Activated CD4-positive, CD25-positive, alpha-beta regulatory T cell (primary cell): ENCODE measurements at regions not wholly inside any gene's neighbourhood (a gene's known extent, or its start where the extent isn't known, plus 50 kb on each side); places are given as distances from the start of the nearest gene placed in this dataset.

Experiments
- DNase-seq, 4 experiments: peaks; one replicate each; lab custom pipeline; 2025; lab: John Stamatoyannopoulos, UW

DNA sequence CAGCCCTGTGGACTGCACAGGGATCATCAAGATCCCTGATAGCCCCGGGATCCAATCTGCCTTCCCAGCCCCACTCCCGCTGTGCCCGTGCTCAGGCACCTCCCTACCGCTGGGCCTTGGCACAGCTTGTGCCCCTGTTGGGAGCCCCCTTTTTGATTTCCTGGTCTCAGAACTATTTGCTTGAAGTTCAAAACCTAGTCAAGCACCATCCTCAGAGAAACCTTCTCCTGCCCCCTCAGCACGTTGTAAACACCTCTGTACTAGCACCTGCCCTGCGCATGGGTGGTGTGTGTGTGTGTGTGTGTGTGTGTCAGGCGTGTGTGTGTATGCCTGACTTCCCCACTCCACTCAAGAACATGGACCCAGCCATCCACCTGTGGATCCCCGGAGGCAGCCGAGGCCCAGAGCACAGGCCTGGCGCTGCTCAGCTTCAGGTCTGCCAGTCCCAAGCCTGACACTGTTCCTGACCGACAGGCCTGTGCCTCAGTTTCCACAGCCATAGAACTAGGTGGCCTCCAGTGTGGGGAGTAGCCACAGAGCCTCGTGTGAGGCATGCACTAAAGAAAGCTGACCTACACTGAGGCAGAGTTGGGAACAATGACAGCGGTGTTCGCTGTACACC is 65.5 kb downstream of the ADRA2C start:
- DNase-seq = no peak

DNA sequence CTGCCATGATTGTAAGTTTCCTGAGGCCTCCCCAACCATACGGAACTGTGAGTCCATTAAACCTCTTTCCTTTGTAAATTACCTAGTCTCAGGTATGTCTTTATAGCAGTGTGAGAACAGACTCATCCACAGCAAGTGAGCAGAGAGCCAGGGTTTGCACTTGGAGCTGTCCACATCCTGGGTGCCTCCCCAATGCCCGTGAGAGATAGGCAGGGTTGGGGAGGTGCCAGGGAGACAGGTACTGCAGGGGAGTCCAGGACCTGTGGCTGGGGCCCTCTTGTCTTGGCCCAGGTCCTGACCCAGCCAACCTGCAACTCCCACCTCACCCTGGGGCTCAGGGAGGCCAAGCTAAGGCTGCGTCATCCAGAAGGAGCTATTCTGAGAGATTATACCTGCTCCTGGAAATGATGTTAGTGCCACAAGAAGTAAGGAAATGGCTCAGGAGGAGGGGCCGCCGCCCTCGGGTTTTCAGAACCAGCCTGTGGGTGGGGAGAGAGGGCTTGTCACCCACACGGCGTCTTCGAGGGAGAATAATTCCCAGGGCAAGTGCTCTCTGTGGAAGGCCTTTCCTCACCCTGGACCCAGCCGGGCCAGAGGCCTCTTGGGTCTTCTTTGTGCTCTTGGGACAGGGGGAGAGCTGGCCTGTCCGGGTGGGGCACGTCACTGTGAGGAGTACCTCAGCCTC is 66.5 kb downstream of the ADRA2C start:
- no peak for DNase-seq

DNA sequence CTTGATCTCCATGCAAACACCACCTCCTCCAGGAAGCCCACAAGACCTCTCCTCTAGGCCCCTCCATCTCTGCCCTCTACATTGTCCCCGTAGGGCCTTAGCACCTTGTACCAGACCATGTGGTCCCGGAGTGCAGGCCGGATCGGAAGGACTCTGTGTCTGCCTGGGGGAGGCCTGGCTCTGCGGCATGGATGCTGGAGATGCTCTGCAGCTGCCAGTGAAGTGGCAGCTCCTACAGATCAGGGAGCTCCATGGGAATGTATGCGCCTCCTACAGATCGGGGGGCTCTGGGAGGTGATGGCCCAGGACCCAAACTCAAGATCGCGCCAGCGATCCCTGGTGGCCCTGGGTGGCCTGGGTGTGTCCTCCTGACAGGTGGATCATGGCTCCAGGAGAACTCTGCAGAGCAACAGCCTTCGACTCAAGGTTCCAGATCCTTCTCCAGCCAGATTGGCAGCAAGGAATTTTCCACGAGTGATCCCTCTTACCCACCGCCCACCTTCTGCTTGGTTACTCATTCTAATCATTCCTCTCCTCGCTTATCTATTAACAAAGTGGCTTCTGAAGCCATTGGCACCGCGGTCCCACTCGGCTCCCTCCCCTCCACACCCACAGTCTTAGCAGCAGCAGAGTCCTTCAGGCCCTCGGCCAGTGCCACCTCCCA is 67.3 kb downstream of the ADRA2C start:
- DNase-seq = no peak

DNA sequence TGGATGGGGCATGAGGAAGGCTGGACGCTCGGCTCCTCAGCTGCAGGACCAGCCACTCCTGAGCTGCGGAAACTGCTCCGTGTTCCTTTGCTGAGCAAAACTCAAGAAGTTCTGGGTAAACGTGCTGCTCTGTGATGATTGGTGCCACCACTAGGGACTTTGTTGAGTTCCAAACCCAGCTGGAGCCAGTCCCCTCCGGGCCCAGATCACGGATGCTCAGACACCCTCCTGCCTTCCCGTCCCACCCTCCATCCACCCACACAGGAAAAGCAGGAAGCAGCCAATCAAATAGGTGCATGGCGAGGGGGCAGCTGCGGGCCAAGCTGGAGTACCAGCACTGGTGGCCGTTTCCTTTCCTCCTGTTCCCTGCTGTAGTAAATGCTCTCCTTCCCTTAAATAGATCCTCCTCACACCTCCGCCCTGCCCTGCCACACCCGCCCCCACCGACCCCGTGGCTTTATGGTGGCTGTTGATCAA is 68.0 kb downstream of the ADRA2C start:
- no peak for DNase-seq

DNA sequence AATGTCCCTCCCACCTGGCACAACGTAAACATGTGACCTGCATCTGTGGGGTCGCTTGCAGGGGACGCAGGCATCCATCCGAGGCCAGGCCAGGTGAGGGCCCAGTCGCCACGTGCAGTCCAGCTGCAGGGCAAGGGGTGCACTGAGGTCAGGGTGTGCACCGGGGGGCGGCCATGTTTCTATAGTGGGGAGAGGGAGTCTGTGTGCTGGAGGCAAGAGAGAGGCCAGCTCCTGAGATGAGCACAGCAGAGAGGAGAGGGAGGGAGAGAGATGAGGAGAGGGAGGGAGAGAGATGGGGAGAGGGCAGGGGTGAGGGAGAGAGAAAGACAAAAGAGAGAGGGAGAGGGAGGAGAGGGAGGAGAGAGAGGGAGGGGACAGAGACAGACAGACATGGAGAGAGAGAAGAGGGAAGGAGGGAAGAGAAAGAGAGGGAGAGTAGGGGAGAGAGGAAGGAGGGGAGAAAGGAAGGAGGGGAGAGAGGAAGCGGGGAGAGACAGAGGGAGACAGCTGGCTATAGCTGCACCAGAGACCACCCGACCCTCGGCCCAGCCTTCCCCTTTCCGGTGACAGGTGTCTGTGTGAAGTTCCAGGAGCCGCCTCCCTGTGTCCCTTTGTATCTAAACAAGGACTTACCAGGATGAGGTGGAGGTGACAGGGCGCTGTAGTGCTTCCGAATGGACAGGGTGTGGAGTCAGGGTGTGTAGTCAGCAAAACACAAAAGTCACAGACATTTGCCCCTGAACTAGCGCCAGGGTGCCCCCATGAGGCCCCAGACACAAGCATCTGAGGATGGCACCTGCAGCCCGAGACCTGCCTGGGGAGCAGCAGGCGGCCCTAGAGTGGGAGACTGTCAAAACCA is 68.7 kb downstream of the ADRA2C start:
- DNase-seq = no peak

DNA sequence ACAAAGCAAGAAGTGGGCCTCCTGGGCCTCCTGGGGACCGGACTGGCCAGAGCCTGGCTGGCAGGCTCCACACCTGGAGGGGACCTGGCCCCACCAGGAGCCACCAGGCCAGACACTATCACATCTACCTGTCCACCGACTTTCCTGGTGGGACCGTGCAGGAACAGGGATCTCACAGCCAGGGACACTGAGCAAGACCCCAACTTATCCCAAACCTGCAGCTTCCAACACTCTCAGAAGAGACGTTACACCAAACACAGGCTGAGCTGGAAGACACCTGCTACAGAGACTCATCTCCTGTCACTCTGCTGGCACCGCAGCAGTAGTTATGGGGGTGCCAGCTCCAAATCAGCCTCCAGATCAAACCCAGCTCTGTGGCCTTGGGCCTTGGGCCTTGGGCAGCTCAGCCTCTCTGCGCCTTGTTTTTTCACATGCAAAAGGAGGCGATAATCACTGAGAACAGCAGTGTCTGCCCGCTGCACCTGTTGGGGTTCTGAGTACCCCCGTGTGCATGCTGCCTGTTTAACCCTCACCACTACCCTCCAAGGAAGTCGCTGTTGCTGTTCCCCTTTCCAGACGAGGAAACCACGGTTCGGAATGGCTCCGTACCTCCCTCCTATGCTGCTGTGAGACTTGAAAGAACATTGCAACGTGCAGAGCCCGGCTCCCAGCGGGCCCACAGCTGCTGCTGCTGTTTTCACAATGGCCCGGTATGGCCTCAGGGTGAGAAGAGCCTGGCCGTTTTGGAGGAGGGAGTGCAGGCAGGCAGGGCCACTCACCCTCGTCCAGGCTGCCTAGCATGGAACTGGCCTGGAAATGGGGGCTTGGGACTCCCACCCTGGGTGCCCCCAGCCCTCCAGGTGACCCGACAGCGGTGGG is 69.6 kb downstream of the ADRA2C start:
- no peak for DNase-seq

DNA sequence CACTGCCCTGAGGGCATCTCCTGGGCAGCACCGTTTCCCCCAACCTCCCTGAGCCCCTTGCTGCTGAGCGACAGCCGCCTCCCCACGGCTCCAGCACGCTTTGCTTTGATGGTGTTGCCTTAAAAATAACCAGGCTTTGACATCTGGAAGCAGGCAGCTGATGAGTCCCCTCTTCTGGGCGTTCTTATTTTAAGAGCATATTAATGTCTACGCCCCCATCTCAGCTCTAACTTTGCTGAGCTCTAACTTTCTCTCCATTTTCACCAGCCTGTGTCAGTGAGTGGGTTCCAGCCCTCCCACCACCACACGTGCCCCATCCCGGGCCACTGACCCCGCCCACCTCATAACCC is 70.2 kb downstream of the ADRA2C start:
- DNase-seq = no peak

DNA sequence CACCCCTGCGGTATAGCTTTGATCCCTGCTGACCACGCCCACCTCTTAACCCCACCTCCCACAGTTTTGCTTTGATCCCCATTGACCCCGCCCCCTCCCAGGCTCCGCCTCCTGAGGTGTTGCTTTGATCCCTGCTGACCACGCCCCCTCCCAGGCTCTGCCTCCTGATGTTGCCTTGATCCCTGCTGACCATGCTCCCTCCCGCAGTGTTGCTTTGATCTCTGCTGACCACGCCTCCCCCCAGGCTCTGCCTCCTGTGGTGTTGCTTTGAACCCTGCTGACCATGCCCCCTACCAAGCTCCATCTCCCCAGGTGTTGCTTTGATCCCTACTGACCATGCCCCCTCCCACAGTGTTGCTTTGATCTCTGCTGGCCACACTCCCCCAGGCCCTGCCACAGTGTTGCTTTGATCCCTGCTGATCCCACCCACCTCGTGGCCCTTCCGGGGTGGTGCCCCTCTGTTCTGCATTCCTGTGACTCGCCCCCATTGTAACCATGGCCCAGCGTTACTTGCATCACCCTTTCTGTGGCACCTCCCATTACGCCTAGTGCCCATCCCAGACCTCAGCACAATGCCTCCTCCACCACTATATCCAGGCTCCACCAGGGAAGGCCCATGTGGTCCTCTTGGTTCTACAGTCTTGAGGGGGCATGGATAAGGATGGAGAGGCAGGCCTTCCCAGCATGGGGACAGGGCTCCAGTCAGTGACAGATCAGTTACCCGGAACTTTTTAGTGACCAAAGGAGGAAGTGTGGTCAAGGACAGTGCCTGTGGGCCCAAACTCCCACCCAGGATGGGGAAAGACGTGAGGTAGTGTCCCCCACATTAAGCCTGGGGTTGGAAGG is 70.8 kb downstream of the ADRA2C start:
- DNase-seq = no peak

DNA sequence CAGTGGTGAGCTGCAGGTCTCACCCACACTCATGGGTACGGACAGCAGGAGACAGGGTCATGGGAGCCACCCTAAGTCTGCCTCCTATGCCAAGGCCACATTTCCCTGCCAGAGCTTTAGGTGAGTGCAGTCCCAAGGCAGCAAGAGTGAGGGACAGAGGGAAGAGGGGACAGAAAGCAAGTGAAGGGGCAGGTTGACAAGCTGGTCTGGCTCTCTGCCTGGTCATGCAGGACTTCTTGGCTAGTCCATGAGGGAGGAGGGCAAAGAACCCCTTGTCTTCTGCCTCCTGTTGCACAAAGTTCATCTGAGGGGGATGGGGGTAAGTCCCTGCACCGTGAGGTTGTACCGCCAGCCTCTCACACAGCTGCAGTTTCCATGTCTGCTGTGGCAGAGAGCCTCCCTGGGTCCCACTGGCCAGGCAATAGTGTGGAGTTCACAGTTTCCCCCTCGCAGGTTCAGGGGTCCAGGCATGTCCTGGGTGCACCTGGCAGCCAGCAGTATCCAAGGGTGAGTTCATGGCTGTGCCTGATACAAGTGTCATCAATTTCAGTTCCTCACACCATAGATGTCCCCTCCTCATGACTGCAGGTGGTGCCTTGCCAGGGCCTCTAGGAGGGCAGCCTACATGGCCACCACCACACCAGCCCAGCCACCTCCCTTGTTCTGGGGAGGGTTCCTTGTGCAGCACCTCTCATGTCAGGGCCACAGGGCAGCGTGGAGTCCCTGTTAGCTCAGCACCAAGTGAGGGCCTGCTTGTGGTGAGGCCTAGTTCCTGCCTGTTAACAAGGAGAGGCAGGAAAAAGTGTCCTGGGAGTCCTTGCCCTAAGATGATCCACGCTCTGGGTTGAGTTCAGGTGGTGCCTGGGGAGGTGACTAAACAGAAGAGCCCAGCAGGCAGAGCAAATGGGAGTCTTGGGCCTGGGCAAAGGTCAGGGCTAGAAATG is 72.5 kb downstream of the ADRA2C start:
- no peak for DNase-seq

DNA sequence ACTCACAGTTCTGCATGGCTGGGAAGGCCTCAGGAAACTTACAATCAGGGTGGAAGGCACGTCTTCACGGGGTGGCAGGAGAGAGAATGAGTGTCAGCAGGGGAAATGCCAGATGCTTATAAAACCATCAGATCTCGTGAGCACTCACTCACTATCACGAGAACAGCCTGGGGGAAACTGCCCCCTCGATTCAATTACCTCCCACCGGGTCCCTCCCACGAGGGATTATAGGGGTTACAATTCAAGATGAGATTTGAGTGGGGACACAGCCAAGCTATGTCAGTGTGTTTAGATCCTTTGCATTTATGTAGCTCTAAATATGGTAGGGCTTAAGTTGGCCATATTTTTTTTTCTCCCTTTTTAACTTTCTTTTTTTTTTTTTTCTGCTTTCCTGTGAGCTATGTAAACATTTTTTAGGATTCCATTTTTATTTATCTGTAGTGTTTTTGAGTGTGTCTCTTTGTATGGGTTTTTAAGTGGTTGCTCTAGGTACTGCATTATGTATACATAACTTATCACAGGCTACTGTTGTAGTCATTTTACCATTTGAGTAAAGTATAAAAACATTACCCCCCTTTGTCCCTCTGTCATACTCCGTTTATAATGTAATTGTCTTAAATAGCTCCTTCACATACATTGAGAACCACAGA is 79.0 kb downstream of the ADRA2C start:
- no peak for DNase-seq

DNA sequence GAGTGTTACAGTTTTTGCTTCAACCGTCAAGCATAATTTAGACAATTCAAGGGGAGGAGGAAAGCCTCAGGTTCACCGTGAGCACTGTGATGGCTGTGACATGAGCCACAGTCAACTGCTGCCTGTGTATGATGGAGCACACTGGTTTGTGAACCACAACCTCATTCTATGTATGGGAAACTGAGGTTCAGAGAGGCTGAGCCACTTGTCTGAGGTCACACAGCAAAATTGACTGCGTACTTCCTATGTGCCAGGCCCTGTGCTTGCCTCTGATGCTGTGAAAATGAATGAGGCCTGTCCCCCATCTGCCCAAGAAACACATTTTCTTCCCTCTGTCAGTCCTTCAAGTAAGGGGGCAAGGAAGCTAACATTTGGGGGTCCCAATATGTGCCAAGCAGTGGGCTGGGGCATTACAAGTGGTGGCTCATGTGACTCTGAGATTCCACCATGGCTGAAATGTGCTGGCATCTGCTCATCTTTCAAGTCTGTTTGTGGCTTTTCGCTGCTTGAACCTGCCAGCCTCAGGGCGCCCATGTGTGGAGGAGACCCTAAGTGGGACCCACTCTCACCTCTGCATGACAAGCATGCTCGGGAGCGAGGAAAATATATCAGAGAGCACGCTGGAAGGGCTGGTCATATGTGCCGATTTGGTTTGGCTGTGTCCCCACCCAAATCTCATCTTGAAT is 79.7 kb downstream of the ADRA2C start:
- DNase-seq = no peak

DNA sequence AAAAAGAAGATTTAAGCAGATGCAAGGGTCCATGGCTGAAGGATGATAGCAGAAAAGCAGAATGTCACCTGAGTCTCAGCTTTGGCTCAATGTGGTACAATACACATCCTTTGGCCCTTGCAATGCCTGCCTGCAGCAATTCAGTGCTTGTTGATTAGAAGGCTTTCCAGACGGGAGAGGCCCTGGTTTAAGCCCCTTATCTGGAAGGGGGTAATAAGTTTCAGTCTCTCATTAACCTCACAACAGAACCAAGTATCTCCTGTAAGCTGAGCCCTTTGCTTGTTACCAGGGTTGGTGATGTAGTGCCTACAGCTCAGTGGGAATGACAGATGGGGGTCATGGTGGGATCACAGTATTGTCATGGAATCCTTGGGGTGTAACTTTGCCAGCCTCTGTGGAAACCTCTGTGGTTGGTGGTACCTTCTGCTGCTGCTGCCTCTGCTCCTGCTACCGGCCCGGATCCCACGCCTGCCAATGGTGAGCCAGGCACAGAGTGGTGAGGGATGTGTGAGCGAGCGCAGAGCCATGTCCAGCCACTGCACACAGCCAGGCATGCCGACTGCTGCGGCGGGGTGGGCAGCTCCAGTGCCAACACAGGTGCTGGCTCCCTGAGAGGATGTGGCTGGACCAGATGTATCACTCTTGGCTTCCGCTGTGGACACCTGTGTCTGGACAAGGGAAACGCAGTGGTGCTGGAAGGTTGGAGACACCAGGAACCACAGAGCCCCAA is 81.2 kb downstream of the ADRA2C start:
- no peak for DNase-seq

DNA sequence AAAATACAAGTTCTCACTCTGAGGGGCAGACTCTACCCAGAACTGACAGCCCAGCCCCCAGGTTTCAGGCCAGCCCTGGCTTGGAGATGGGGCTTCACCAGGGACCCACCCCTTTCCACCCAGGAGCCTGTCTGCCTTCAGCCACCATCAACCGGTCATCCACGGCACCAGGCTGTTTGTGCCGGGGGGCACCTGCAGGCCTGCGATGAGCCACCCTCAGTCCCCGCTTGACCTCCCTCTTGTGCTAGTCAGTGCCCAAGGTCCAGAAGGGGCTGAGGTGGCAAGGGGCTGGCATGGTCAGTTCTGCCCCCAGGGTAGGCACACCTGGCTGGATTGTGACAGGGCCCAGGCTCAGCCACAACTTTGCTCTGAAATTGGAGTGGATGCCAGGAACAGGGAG is 82.1 kb downstream of the ADRA2C start:
- no peak for DNase-seq

DNA sequence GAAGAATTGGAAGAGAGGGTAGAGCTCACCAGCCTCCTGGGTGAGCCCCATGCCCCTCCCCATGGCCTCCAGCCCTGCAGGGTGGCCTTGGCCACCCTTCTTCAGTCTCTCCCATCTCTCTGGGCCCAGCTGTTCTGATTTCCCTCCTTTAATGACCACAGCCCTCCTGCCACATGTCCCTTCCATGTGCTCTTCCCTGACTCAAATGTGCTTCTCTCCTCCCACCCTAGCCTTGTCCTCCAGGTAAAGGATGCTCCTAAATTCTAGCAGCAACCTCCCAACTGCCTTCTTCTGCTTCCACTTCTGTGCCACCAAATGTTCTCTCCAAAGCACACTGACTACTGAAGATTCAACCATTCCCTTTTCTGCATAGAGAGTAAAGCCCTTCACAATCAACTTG is 83.0 kb downstream of the ADRA2C start:
- no peak for DNase-seq

DNA sequence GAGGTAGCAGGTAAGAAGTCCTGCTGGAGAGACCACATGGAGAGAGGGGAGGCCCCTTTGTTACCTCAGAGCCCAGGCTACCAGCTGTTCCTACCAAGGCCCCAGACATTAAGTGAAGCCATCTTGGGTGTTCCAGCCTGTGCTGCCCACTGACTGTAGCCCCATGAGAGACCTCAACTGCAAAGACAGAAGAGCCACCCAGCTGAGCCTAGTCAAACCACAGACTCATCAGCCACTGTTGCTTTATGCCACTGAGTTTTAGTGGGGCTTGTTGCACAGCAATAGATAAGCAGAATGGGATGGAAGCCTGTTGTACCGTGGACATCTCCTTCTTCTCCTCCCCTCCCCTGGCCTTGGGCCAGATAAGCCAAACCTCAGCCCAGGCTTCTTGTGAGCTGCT is 83.9 kb downstream of the ADRA2C start:
- no peak for DNase-seq

DNA sequence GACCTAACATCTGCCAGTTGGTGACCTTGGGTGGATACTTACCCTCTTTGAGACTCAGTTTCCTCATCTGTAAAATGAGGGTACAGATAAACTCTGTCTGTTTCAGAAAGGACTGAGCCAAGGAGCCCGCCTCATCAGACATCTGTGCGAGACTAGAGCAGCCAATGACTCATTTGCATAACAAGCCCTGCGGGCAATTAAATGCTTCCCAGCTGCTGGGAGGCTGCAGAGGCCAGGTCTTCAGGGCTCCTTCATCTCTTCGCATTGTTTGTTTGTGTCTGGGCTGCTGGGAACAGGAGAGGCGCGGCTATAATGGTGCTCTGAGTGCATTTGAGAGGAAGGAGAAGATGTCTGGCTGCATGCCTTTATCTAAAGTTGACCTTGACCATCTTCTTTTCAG is 85.0 kb downstream of the ADRA2C start:
- no peak for DNase-seq

DNA sequence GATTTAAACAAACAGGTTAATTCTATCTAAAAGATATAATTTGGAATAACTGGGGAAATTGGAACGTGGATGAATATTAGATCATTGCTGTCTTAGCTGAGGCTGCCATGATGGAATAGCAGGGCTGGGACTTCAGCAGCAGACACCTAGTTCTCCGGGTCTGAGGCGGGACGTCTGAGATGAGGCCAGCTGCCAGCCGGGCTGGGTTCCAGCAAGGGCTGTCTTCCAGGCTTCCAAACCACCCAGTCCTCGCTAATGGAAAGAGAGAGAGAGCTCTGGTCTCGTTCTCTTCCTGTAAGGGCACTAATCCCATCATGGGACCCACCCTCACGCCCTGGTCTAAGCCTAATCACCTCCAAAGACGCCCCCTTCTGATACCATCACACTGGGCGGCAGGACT is 85.7 kb downstream of the ADRA2C start:
- no peak for DNase-seq

DNA sequence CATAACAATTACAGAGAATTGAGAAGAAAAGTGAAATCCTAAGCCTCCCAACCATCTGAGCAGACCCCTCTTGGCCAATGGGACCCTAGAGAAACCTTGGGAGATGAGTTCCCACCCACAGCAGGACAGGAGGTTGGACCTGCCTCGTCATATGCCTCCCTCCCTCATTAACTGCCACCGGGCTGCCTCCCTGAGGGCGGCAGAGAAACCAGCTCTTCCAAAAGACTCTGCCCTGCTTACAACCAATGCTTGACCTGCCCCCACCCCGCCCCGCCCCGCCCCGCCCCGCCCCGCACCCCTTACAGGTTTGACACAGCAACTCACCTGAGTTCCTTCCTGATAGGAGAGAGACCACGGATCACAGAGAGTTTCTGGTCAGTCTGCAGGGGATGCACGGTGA is 86.1 kb downstream of the ADRA2C start:
- DNase-seq = no peak
